Stimulated activated effector memory CD8-positive, alpha-beta T cell treated with anti-CD3 and anti-CD28 coated beads, Interleukin-12 subunit alpha, Interleukin-12 subunit beta, amount 100 ng/mL, for 72 hours (primary cell): ENCODE measurements at regions not wholly inside any gene's neighbourhood (a gene's known extent, or its start where the extent isn't known, plus 50 kb on each side); places are given as distances from the start of the nearest gene placed in this dataset.
"Not testable (repeated sequence)": the region's sequence is repeated elsewhere in the genome, so short reads cannot be mapped to it uniquely, and the experiment has no call there.

Experiments
- ATAC-seq: fragments of 150-1000 bp; cut with Tn5 transposase; 2 replicates; pipeline ENCODE4 v1.10.0; 2021
- DNase-seq, 2 donors: peaks; one replicate each; pipeline ENCODE4 v3.0.0; 2021 to 2022; ENCODE audit warnings: low spot score in 2 of 2
- H3K27ac Mint-ChIP-seq: one replicate; pipeline ENCODE4 v1.8.0; 2022; ENCODE audit warnings: mild to moderate bottlenecking, mixed read lengths
- H3K36me3 Mint-ChIP-seq: one replicate; pipeline ENCODE4 v1.8.0; 2022; ENCODE audit warnings: mild to moderate bottlenecking, mixed read lengths
- H3K4me1 Mint-ChIP-seq: one replicate; pipeline ENCODE4 v1.8.0; 2022; ENCODE audit warnings: mixed read lengths
- H3K4me3 Mint-ChIP-seq: one replicate; pipeline ENCODE4 v1.8.0; 2022; ENCODE audit warnings: mild to moderate bottlenecking, mixed read lengths
- H3K9me3 Mint-ChIP-seq: one replicate; pipeline ENCODE4 v1.8.0; 2022; ENCODE audit warnings: mixed read lengths

GRCh38 chr5:110985882-110986281 is 85.6 kb upstream of the TSLP start:
- not testable (repeated sequence) for H3K36me3 Mint-ChIP-seq, H3K4me3 Mint-ChIP-seq, H3K4me1 Mint-ChIP-seq, DNase-seq, H3K27ac Mint-ChIP-seq, ATAC-seq
- peaks cover 11% of the 10 kb centered on the region for H3K9me3 Mint-ChIP-seq

- H3K9me3 Mint-ChIP-seq: peaks cover 12% of the 10 kb centered on the region
- H3K4me3 Mint-ChIP-seq, H3K4me1 Mint-ChIP-seq, ATAC-seq, H3K27ac Mint-ChIP-seq, DNase-seq, H3K36me3 Mint-ChIP-seq: not testable (repeated sequence)
Observed at GRCh38 chr5:110987573-110987972, 83.9 kb upstream of the TSLP start.

- Mint-ChIP-seq H3K4me1 (no peaks in the 10 kb centered on the region), H3K36me3 (no peaks in the 10 kb centered on the region), H3K4me3 (no peak overlapping the region), H3K9me3 (peaks cover 4% of the 10 kb centered on the region), H3K27ac (no peak overlapping the region)
- ATAC-seq (no peak), DNase-seq (no peak)
Observed at GRCh38 chr5:110996742-110997141, 74.8 kb upstream of the TSLP start.

GRCh38 chr5:111002036-111002435 is 69.5 kb upstream of the TSLP start:
- H3K9me3 Mint-ChIP-seq: no peaks in the 10 kb centered on the region
- DNase-seq (no peak), ATAC-seq (peak; percentile 24)
- no peaks in the 10 kb centered on the region for H3K36me3 Mint-ChIP-seq
- H3K4me1 Mint-ChIP-seq: no peaks in the 10 kb centered on the region
- no peak overlapping the region for H3K4me3 Mint-ChIP-seq
- no peak overlapping the region for H3K27ac Mint-ChIP-seq

GRCh38 chr5:111003623-111004022 is 67.9 kb upstream of the TSLP start:
- no peak overlapping the region for H3K4me3 Mint-ChIP-seq
- H3K27ac Mint-ChIP-seq: no peak overlapping the region
- H3K9me3 Mint-ChIP-seq: no peaks in the 10 kb centered on the region
- DNase-seq: no peak
- no peak for ATAC-seq
- no peaks in the 10 kb centered on the region for H3K4me1 Mint-ChIP-seq
- no peaks in the 10 kb centered on the region for H3K36me3 Mint-ChIP-seq

- H3K36me3 Mint-ChIP-seq: no peaks in the 10 kb centered on the region
Observed at GRCh38 chr5:111004291-111004690, 67.2 kb upstream of the TSLP start.

GRCh38 chr5:111010783-111011182 is 60.7 kb upstream of the TSLP start:
- H3K9me3 Mint-ChIP-seq: peaks cover 7% of the 10 kb centered on the region
- H3K4me1 Mint-ChIP-seq: no peaks in the 10 kb centered on the region
- no peak for DNase-seq
- H3K36me3 Mint-ChIP-seq: no peaks in the 10 kb centered on the region
- ATAC-seq: no peak
- no peak overlapping the region for H3K27ac Mint-ChIP-seq
- no peak overlapping the region for H3K4me3 Mint-ChIP-seq

More at GRCh38 chr5:111004291-111004690, 67.2 kb upstream of the TSLP start:
- peak; percentile 21 for ATAC-seq
- Mint-ChIP-seq H3K9me3 (peaks cover 6% of the 10 kb centered on the region), H3K4me3 (no peak overlapping the region), H3K4me1 (no peaks in the 10 kb centered on the region), H3K27ac (no peak overlapping the region)
- no peak for DNase-seq

GRCh38 chr5:111013011-111013410 is 58.5 kb upstream of the TSLP start:
- Mint-ChIP-seq H3K27ac (no peak overlapping the region), H3K4me1 (no peaks in the 10 kb centered on the region), H3K9me3 (peaks cover 7% of the 10 kb centered on the region), H3K4me3 (no peak overlapping the region), H3K36me3 (no peaks in the 10 kb centered on the region)
- no peak for DNase-seq
- no peak for ATAC-seq

GRCh38 chr5:111016801-111017200 is 54.7 kb upstream of the TSLP start:
- Mint-ChIP-seq H3K36me3 (no peaks in the 10 kb centered on the region), H3K27ac (no peak overlapping the region), H3K4me1 (no peaks in the 10 kb centered on the region), H3K9me3 (no peaks in the 10 kb centered on the region), H3K4me3 (no peak overlapping the region)
- DNase-seq (no peak), ATAC-seq (no peak)

- ATAC-seq (no peak), DNase-seq (no peak)
- Mint-ChIP-seq H3K4me3 (no peak overlapping the region), H3K27ac (no peak overlapping the region), H3K4me1 (no peaks in the 10 kb centered on the region), H3K9me3 (no peaks in the 10 kb centered on the region), H3K36me3 (no peaks in the 10 kb centered on the region)
Observed at GRCh38 chr5:111017731-111018130, 53.8 kb upstream of the TSLP start.
